ENCODE measurements at regions not wholly inside any gene's neighbourhood (a gene's known extent, or its start where the extent isn't known, plus 50 kb on each side); places are given as distances from the start of the nearest gene placed in this dataset.

DNA sequence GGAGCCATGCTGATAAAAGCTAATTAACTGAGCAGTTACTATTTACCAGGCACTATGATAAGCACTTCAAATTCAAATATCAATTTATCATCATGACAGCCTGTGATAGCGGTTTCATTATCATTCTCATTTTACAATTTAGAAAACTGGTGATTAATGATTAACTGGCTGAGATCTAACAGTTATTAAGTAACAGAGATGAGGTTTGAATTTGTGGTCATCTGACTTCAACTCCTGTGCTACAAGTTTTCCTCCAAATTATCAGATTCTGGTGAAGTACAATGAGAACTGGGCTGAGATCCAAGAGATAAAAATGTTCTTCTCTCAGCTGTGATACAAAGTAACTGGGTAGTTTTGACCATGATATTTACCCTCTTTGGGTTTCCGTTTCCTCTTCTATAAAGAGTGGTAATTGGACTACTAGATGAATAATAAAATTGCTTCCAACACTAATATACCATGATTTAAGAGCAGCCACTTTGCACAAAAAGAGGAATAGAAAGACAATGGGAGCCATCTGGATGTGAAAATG, 74.5 kb upstream of the CCNG1 start:
- H3K79me2 ChIP-seq (ENCODE audit: insufficient read depth, low read length) = no peaks in the 10 kb centered on the region
- H3K4me2 ChIP-seq (ENCODE audit: low read depth, low read length, poor library complexity, severe bottlenecking) = no peak overlapping the region
- H3K36me3 ChIP-seq (ENCODE audit: low read length) = no peaks in the 10 kb centered on the region
- H3K27me3 ChIP-seq (ENCODE audit: low read length) = no peaks in the 10 kb centered on the region
- no peaks in the 10 kb centered on the region for H4K20me1 ChIP-seq (ENCODE audit: low read depth, low read length)
- H3K4me3 ChIP-seq (ENCODE audit: insufficient read depth, low read length, poor library complexity, severe bottlenecking) = no peak overlapping the region
- no peaks in the 10 kb centered on the region for H3K9me2 ChIP-seq (replicated peaks; ENCODE audit: insufficient read depth, low read length)
- no peaks in the 10 kb centered on the region for H3F3A ChIP-seq (ENCODE audit: insufficient read depth)
- H3K27ac ChIP-seq (ENCODE audit: low read depth, low read length) = no peak overlapping the region
- H2AFZ ChIP-seq (ENCODE audit: low read depth, low read length, severe bottlenecking) = no peak overlapping the region
- no peak for TF ChIP-seq EZH2phosphoT487 (conservative IDR thresholded peaks at IDR 0.05; ENCODE audit: low read length)
- TF ChIP-seq CTCF (IDR thresholded peaks at IDR 0.05; ENCODE audit: insufficient read depth, low read length, poor library complexity, severe bottlenecking) = no peak
- peaks cover 17% of the 10 kb centered on the region; the same call in 1 of the 2 replicates for H3K9me3 ChIP-seq (ENCODE audit: insufficient read depth, low read length)
- no peak overlapping the region for H3K9ac ChIP-seq (ENCODE audit: low read length)

DNA sequence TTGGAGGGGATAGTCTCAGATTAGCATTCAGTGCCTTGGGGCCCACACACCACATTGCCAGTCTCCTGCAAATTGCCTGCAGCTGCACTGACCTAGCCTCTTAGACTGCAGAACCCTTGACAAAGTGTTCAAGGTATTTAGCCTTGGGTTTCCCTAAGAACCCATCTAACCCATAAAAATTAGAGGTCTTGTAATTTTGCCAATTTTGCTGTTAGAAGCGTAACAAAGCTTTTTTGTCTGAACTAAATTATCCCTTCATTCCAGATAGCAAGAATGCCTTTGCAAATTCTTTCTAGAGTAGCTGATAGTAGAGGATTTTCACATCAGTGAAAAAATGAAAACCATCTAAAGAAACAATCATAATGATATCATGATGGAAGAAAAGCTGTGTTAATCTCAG, 74.0 kb upstream of the CCNG1 start:
- no peaks in the 10 kb centered on the region for H3K9me2 ChIP-seq (replicated peaks; ENCODE audit: insufficient read depth, low read length)
- H3K9me3 ChIP-seq (ENCODE audit: insufficient read depth, low read length) = peaks cover 17% of the 10 kb centered on the region; the same call in 1 of the 2 replicates
- H3F3A ChIP-seq (ENCODE audit: insufficient read depth) = no peaks in the 10 kb centered on the region
- TF ChIP-seq EZH2phosphoT487 (conservative IDR thresholded peaks at IDR 0.05; ENCODE audit: low read length) = no peak
- TF ChIP-seq CTCF (IDR thresholded peaks at IDR 0.05; ENCODE audit: insufficient read depth, low read length, poor library complexity, severe bottlenecking) = no peak
- H3K36me3 ChIP-seq (ENCODE audit: low read length) = no peaks in the 10 kb centered on the region
- H2AFZ ChIP-seq (ENCODE audit: low read depth, low read length, severe bottlenecking) = no peak overlapping the region
- H3K27me3 ChIP-seq (ENCODE audit: low read length) = no peaks in the 10 kb centered on the region
- H4K20me1 ChIP-seq (ENCODE audit: low read depth, low read length) = no peaks in the 10 kb centered on the region
- no peak overlapping the region for H3K4me2 ChIP-seq (ENCODE audit: low read depth, low read length, poor library complexity, severe bottlenecking)
- no peak overlapping the region for H3K4me3 ChIP-seq (ENCODE audit: insufficient read depth, low read length, poor library complexity, severe bottlenecking)
- no peak overlapping the region for H3K9ac ChIP-seq (ENCODE audit: low read length)
- no peak overlapping the region for H3K27ac ChIP-seq (ENCODE audit: low read depth, low read length)
- H3K79me2 ChIP-seq (ENCODE audit: insufficient read depth, low read length) = no peaks in the 10 kb centered on the region

GRCh38 chr5:163366757-163367156, 70.6 kb upstream of the CCNG1 start:
- Histone ChIP-seq H3K27ac (ENCODE audit: low read depth, low read length) (no peak overlapping the region), H4K20me1 (ENCODE audit: low read depth, low read length) (no peaks in the 10 kb centered on the region), H3K4me3 (ENCODE audit: insufficient read depth, low read length, poor library complexity, severe bottlenecking) (no peak overlapping the region), H3K4me2 (ENCODE audit: low read depth, low read length, poor library complexity, severe bottlenecking) (no peak overlapping the region), H3K79me2 (ENCODE audit: insufficient read depth, low read length) (no peaks in the 10 kb centered on the region), H3K27me3 (ENCODE audit: low read length) (no peaks in the 10 kb centered on the region), H3K9me3 (ENCODE audit: insufficient read depth, low read length) (peaks cover 17% of the 10 kb centered on the region; the same call in 1 of the 2 replicates), H2AFZ (ENCODE audit: low read depth, low read length, severe bottlenecking) (no peak overlapping the region), H3K36me3 (ENCODE audit: low read length) (no peaks in the 10 kb centered on the region), H3K9ac (ENCODE audit: low read length) (no peak overlapping the region), H3K9me2 (replicated peaks; ENCODE audit: insufficient read depth, low read length) (no peaks in the 10 kb centered on the region), H3F3A (ENCODE audit: insufficient read depth) (no peaks in the 10 kb centered on the region)
- TF ChIP-seq EZH2phosphoT487 (conservative IDR thresholded peaks at IDR 0.05; ENCODE audit: low read length) = no peak
- no peak for TF ChIP-seq CTCF (IDR thresholded peaks at IDR 0.05; ENCODE audit: insufficient read depth, low read length, poor library complexity, severe bottlenecking)

Measured in SU-DHL-6 (cell line).